Loucy (cell line): ENCODE measurements at regions not wholly inside any gene's neighbourhood (a gene's known extent, or its start where the extent isn't known, plus 50 kb on each side); places are given as distances from the start of the nearest gene placed in this dataset.
"Not testable (repeated sequence)": the region's sequence is repeated elsewhere in the genome, so short reads cannot be mapped to it uniquely, and the experiment has no call there.

ENCODE experiments used
- H2AFZ ChIP-seq: fragments of 200-600 bp; sonication (generic); 2 replicates; pipeline ENCODE4 v1.6.0; 2016; ENCODE audit warnings: antibody characterized with exemption, mild to moderate bottlenecking, low read length, moderate library complexity
- H3F3A ChIP-seq: fragments of 200-600 bp; 2 replicates; pipeline ENCODE4 v1.6.0; 2016; ENCODE audit warnings: antibody characterized with exemption, low read depth, mild to moderate bottlenecking
- H3K27me3 ChIP-seq: fragments of 200-600 bp; sonication (generic); 2 replicates; pipeline ENCODE4 v1.6.1; 2014; ENCODE audit warnings: low read length, mild to moderate bottlenecking; ENCODE audit not compliant: insufficient read depth, poor library complexity, severe bottlenecking
- H3K36me3 ChIP-seq: fragments of 200-600 bp; sonication (generic); 2 replicates; pipeline ENCODE4 v1.6.1; 2016; ENCODE audit warnings: low read length; ENCODE audit not compliant: insufficient read depth
- H3K4me1 ChIP-seq: fragments of 200-600 bp; sonication (generic); 2 replicates; pipeline ENCODE4 v1.5.1; 2014; ENCODE audit warnings: low read length, mild to moderate bottlenecking; ENCODE audit not compliant: insufficient read depth, poor library complexity, severe bottlenecking
- H3K4me2 ChIP-seq: fragments of 200-600 bp; sonication (generic); 2 replicates; pipeline ENCODE4 v1.6.0; 2014; ENCODE audit warnings: antibody characterized with exemption, low read length, low read depth, mild to moderate bottlenecking; ENCODE audit not compliant: poor library complexity, severe bottlenecking
- H3K4me3 ChIP-seq: fragments of 200-600 bp; sonication (generic); 2 replicates; pipeline ENCODE4 v1.5.1; 2014; ENCODE audit warnings: low read length, mild to moderate bottlenecking, mixed read lengths; ENCODE audit not compliant: poor library complexity, severe bottlenecking
- H3K79me2 ChIP-seq: fragments of 200-600 bp; sonication (generic); 2 replicates; pipeline ENCODE4 v1.6.1; 2014; ENCODE audit warnings: low read length; ENCODE audit not compliant: insufficient read depth
- H3K9ac ChIP-seq: fragments of 200-600 bp; sonication (generic); 2 replicates; pipeline ENCODE4 v1.6.0; 2014; ENCODE audit warnings: mild to moderate bottlenecking, low read depth, low read length, moderate library complexity; ENCODE audit not compliant: poor library complexity, severe bottlenecking
- H3K9me2 ChIP-seq: fragments of 200-600 bp; sonication (generic); replicated peaks from 2 replicates; pipeline ENCODE4 v1.6.1; 2016; ENCODE audit warnings: low read depth, low read length, mixed read lengths
- H3K9me3 ChIP-seq: fragments of 200-600 bp; sonication (generic); 2 replicates; pipeline ENCODE4 v1.6.1; 2014; ENCODE audit warnings: mild to moderate bottlenecking, antibody characterized with exemption, low read length, low read depth; ENCODE audit not compliant: insufficient read depth
- H4K20me1 ChIP-seq: fragments of 200-600 bp; sonication (generic); 2 replicates; pipeline ENCODE4 v1.6.0; 2014; ENCODE audit warnings: antibody characterized with exemption, low read length, mild to moderate bottlenecking; ENCODE audit not compliant: insufficient read depth, poor library complexity, severe bottlenecking
- CTCF ChIP-seq: fragments of 200-600 bp; sonication (generic); conservative IDR thresholded peaks from 2 replicates; pipeline ENCODE4 v1.5.1; 2014; ENCODE audit warnings: mild to moderate bottlenecking, antibody characterized with exemption, low read length
- EZH2phosphoT487 ChIP-seq: fragments of 200-600 bp; IDR thresholded peaks from 2 replicates; pipeline ENCODE4 v1.6.1; 2018; ENCODE audit warnings: antibody characterized with exemption, mild to moderate bottlenecking, moderate library complexity, borderline replicate concordance

DNA sequence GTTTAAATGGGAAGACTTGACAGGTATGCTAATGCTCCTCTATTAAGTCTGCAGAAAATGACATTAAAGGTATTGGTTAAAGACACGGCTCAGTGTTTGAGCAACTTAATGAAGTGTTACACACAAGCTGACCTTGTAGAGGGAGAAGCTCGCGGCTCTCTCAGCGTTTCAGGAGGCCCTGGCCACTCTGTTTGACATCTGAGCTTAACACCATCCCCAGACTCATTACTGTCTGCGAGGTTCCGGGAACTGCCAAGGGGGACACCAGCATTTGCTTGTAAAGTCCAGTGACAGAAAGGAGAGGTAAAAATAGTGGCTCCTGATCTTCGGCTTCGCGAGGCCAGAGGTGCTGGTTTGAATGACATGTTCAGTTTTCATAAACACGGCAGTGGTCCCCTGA, 540.7 kb upstream of the CADM1 start:
- H3K4me3 ChIP-seq: no peak overlapping the region

GRCh38 chr11:116044520-116044919, 540.3 kb upstream of the CADM1 start:
- H3K4me3 ChIP-seq: no peak overlapping the region

More for the DNA sequence above, 540.7 kb upstream of the CADM1 start:
- TF ChIP-seq CTCF: no peak
- TF ChIP-seq EZH2phosphoT487: no peak
- Histone ChIP-seq H3K27me3 (no peaks in the 10 kb centered on the region), H3K4me1 (no peaks in the 10 kb centered on the region), H3K9me3 (no peaks in the 10 kb centered on the region), H3F3A (no peaks in the 10 kb centered on the region), H3K4me2 (no peak overlapping the region), H3K36me3 (no peaks in the 10 kb centered on the region), H2AFZ (no peak overlapping the region), H4K20me1 (no peaks in the 10 kb centered on the region), H3K9ac (no peak overlapping the region), H3K9me2 (no peaks in the 10 kb centered on the region), H3K79me2 (no peaks in the 10 kb centered on the region)

DNA sequence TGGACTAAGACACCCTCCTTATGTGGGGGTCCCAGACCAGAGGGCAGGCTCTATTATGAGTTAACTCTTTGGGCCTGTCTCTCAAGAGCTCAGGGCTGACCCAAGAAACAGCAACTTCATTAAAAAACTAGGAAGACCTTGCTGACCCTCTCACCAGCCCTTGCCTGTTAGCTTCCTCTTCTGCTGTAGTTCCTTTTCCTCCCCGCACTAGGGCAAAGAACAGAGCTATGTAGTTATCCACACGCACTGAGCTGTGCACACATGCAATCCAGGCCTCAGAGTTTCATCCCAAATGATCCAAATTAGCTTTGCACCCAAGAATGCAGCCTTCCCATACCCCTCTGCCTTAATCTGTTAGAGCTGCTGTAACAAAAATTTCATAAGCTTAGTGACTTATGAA, 539.6 kb upstream of the CADM1 start:
- H3F3A ChIP-seq: no peaks in the 10 kb centered on the region
- no peaks in the 10 kb centered on the region for H3K27me3 ChIP-seq
- TF ChIP-seq CTCF (no peak), EZH2phosphoT487 (no peak)
- H2AFZ ChIP-seq: no peak overlapping the region
- no peaks in the 10 kb centered on the region for H3K9me2 ChIP-seq
- H3K9me3 ChIP-seq: no peaks in the 10 kb centered on the region
- H4K20me1 ChIP-seq: no peaks in the 10 kb centered on the region
- no peak overlapping the region for H3K4me3 ChIP-seq
- H3K9ac ChIP-seq: no peak overlapping the region
- no peak overlapping the region for H3K4me2 ChIP-seq
- no peaks in the 10 kb centered on the region for H3K36me3 ChIP-seq
- H3K4me1 ChIP-seq: no peaks in the 10 kb centered on the region
- H3K79me2 ChIP-seq: no peaks in the 10 kb centered on the region

More at GRCh38 chr11:116044520-116044919, 540.3 kb upstream of the CADM1 start:
- Histone ChIP-seq H3K4me2 (no peak overlapping the region), H3K79me2 (no peaks in the 10 kb centered on the region), H2AFZ (no peak overlapping the region), H3F3A (no peaks in the 10 kb centered on the region), H3K9me3 (no peaks in the 10 kb centered on the region), H3K27me3 (no peaks in the 10 kb centered on the region), H3K36me3 (no peaks in the 10 kb centered on the region), H4K20me1 (no peaks in the 10 kb centered on the region), H3K9me2 (no peaks in the 10 kb centered on the region), H3K9ac (no peak overlapping the region), H3K4me1 (no peaks in the 10 kb centered on the region)
- TF ChIP-seq CTCF: no peak
- TF ChIP-seq EZH2phosphoT487: no peak

DNA sequence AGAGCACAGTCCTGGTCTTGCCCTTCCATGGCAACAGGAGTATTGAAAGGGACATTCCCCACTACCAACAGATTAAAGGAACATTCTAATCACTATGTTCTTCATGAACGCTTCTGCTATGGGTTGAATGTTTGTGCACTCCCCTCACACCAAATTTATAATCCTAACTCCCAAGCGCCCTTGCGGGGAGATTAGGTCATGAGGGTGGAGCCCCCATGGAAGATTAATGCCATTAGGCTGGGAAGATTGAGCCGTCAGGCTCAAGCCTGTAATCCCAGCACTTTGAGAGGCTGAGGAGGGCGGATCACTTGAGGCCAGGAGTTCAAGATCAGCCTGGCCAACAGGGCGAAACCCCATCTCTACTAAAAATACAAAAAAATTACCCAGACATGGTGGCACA, 538.8 kb upstream of the CADM1 start:
- not testable (repeated sequence) for H3K27me3 ChIP-seq, H3K9me2 ChIP-seq, H3K36me3 ChIP-seq

More for the DNA sequence above, 538.8 kb upstream of the CADM1 start:
- not testable (repeated sequence) for H3F3A ChIP-seq, H3K79me2 ChIP-seq, H3K4me1 ChIP-seq, H2AFZ ChIP-seq, H3K9ac ChIP-seq, H3K4me3 ChIP-seq, H4K20me1 ChIP-seq, H3K9me3 ChIP-seq, H3K4me2 ChIP-seq
